Left ventricle myocardium superior (tissue), 1 donor: ENCODE measurements at regions not wholly inside any gene's neighbourhood (a gene's known extent, or its start where the extent isn't known, plus 50 kb on each side); places are given as distances from the start of the nearest gene placed in this dataset.

Source experiments
- ATAC-seq: fragments of 200-7000 bp; cut with Tn5 transposase; one replicate; pipeline ENCODE4 v1.9.1; 2020; ENCODE audit warnings: mild to moderate bottlenecking, moderate library complexity
- DNase-seq: peaks from one replicate; pipeline ENCODE4 v3.0.0-alpha.2; 2020
- intact Hi-C: fragments of 100-400 bp; cut with micrococcal nuclease; formaldehyde crosslinking; loops from one replicate; pipeline ENCODE4 v1.11.0; 2022
- donor health status: DM: no; HTN: yes; CAD: no; lungs with severe emphysema.

DNA sequence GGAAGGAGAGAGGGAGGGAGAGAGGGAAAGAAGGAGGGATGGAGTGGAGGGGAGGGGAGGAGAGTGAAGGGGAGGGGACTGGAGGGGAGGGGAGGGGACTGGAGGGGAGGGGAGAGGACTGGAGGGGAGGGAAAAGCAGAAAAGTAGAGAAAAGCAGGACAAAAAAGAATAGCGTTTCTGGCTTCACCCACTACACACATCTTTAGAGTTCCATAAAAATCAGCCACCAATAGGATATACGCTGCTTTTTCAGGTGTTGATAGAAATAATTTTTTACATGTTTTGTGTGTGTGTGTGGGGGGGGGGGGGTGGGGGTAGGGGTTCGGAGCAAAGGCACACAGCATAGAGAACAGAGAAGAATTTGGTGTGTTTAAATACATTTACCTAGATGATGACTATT is 1259.1 kb downstream of the EPHA7 start:
- intact Hi-C loops = no loop called here
- ATAC-seq (no peak), DNase-seq (no peak)

DNA sequence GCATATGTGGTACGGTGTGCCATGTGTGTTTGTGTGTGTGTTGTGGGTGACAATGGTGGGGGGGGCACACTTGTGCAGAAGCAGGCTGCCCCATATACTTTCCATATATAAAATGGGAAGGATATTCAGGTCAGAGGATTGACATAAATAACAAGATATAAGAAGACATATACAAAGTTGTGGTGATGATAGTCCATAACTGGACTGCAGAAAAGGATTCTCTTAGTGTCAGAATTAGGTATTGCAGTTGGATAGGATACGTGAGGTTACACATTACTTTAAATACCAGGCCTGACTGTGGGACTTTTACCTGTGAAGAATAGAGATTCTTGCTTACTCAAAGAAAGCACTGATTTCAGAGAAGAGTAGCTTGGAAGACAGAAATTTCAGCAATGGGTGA is 1260.3 kb downstream of the EPHA7 start:
- DNase-seq (no peak), ATAC-seq (no peak)
- intact Hi-C loops = no loop called here

DNA sequence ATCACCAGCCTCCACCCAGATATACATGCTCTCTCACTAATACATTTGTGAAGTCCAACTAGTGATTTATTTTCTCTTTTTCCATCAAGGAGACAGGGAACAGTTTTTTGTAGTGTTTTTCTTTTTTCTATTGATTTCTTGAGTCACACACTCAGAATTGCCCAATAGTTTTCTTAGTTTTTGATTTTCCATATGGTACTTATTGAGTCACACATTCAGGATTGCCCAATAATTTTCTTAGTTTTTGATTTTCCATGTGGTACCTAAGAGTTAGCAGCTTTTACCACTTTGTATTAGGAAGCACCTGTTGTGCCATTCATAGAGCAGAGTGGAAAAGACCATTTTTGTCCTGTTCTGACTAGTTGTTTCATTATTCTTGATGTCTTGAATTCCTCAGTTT is 1268.8 kb downstream of the EPHA7 start:
- no peak for ATAC-seq
- DNase-seq = no peak
- intact Hi-C loops = no loop called here

DNA sequence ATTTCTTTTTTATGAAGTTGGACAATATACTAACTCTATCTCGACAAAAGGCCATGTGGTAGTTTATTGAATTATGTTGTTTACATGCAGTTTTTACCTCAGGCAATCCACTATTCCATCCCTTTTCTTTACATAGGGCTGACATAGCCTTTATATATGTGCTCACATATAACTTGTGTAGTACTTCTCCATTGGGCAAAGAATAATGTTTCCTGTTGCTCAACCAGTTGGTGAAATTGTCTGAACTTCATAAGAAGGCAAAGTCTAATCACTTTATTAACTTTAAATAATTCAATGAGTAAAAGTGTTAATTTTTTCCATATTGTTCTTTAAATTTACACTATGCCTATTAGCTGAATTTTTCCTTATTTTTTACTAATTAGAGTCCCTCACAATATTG is 1272.1 kb downstream of the EPHA7 start:
- no peak for ATAC-seq
- DNase-seq = no peak
- intact Hi-C loops = no loop called here

DNA sequence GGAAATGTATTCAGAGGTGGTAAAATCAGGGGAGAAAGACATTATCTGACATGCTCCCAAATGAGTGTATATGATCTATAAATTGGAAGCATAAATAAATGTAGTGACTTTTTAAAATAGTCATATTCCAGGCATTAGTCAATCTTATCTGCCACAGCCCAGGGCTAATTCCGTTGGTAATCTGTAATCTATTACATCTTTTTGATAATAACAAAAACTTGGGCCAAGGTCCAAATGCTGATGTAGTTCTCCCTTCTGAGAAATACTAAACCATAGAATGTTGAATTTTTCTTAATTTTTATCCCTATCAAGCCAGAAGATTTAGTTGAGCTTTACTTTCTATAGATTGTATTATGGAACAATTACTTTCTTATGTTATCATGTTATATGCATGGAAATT is 1279.8 kb downstream of the EPHA7 start:
- no peak for ATAC-seq
- intact Hi-C loops = no loop called here
- no peak for DNase-seq

DNA sequence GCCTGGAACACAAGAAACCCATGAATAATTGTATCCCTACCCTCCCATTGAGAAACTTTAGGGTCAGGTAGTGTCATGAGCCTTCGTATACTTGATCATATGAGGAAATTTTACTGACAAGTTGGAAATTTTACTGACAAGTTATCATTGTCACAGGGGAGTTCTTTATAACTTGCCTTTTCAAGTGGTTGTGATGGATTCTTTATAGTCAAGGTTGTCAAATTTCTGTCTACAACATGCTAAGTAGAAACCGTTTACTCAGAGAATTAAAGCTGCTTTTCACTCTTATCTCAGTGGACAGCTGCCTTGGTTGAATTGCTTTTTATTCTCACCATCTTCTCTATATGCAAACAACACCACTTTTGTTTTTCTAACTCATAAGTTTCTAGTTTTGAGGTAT is 1286.4 kb downstream of the EPHA7 start:
- ATAC-seq (no peak), DNase-seq (no peak)
- intact Hi-C loops = no loop called here

DNA sequence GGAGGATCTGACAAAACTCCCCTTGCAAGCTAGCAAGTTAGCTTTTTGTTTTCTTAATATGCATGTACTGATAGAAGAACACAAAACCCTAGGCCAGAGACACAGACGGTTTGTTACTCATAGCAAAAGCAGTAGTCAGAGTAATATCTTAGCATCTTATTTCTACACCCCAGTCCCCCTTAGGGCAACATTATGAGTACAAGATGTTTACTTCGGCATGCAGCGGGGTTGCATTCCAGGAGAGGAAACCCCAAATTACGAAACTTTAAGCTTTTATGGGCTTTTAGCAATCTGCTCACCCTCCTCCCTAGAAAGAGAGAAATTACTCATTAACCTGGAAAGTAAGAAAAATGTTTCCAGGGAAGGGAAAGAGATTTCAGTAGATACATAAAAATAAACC is 1286.9 kb downstream of the EPHA7 start:
- intact Hi-C loops = no loop called here
- ATAC-seq (no peak), DNase-seq (no peak)

DNA sequence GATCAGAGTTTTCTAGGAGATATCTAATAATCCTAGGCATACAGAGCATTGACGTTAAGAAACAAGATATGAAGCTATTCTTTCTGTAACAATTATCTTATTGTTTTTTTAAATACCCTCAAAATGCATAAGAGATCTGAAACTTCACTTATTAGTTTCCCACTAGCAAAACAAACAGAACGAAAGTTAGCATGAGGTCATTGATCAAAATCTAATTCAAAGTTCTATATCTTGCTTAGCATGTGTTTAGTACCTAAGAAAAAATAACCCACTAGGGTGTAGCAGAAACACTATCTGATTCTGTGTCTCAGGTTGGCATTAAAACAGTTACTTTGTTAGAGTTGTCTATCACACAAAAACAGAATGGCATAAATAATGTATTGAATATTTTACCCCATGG is 1288.4 kb downstream of the EPHA7 start:
- DNase-seq = no peak
- intact Hi-C loops = no loop called here
- no peak for ATAC-seq

DNA sequence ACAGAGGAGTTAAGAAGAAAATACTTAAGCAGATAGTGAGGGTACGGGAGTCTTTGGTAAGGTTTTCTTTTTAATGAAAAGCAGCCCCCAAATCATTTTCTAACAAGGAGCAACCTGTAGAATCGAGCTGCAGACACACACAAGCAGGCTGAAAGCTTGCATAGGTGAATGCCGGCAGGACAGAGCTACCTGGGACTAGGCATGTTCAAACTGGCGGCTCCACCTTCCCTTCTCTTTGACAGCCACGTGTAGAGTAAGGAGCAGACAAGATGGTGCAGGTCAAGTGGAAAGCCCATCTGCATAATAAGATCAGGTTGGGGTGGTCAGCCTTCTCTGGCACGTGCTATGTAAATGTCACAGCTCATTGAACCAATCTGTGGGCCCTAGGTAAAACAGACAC is 1292.4 kb downstream of the EPHA7 start:
- DNase-seq = no peak
- intact Hi-C loops = no loop called here
- no peak for ATAC-seq

DNA sequence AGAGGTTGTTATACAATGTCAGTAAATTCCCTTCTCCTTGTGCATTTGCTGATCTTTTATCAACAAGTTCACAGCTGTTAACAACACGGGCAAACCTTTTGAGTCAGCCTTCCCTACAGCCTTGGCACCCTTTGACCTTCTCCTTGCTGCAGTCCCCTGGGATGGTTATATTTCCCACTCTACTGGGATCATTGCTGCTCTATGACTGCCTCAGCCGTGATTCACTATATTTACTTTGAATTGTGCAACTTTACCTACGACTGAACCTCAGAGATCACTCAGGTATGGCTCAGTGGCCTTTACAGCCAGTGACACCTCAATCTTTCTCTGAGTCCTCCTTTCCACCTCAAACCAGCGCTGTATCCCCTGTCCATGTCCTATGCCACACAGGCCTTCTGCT is 1293.3 kb downstream of the EPHA7 start:
- no peak for DNase-seq
- intact Hi-C loops = no loop called here
- no peak for ATAC-seq

DNA sequence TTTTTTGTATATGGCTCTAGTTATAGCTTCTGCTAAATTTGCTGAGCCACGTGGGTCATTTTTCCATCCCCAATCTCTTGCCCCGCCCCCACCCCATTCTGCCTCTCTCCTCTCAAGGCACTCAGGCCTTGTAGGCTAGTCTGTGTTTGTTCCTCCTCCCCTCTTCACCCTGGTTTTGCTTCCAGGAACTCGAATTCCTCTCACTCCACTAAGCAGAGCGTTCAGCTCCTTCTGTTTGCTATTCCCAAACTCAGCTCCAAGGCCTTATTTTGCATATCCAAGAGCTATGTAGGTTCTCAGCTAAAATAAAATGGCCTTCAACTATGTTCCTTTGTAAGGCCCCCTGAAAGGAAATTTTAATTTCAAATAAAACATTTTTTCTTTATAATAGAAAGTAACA is 1293.7 kb downstream of the EPHA7 start:
- no peak for DNase-seq
- intact Hi-C loops = no loop called here

DNA sequence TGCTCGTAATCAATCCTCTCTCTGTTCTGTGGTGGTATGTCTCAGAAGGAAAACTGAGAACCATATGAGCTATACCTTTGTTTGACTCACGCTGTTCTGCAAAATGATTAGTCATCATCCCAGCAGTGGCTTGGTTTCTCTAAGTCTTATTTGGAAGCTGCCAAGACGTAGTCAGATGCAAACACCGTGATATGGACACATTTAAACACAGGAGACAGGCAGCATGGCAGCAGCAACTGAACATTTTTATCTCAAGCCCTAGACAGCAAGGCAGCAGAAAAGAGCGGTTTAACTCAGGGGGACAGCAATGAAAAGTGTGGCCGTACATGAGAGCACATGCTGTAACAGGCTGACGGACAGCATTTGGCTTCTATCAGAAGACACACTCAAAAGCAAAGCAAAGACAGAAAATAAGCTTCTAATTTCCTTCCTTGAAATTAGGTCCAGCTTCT is 1295.1 kb downstream of the EPHA7 start:
- intact Hi-C loops = no loop called here
- no peak for DNase-seq
- no peak for ATAC-seq

More for the DNA sequence above, 1293.7 kb downstream of the EPHA7 start:
- no peak for ATAC-seq

DNA sequence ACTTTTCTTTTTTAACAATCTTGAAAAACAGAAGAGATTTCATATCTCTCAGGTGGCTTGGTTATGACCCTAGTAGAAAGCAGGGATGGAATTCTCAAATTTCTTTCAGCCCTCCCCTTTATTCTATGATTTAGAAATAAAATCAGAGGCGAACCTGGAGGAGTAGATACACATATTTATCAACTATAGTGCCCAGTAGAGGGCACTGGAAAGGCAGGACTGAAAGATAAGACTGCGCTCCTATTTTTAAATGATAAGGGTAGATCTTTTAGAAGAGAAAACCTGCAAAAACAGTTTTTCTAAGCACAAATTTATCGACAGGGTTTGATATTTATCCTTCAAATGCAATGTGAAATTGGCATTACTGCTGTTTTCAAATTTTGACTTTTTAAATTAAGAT is 1296.6 kb downstream of the EPHA7 start:
- DNase-seq (no peak), ATAC-seq (no peak)
- intact Hi-C loops = no loop called here

DNA sequence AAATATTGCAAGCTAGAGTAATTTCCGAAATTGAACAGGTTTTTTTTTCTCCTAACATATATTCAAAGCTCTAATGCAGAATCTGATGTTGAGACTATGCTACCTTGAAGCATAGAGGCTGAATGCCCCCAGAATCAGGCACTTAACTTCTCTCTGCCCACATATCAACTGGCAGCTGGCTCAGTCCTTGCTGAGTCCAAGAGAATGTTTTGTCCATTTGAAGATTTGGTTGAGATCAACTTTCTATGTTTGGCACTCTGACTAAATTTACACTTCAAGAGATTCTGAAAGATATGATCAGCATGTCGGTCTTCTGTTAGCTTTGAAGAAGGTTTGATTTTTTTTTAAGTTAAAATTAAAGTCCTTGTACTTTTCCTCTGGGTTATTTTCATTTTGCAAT is 1298.1 kb downstream of the EPHA7 start:
- no peak for DNase-seq
- intact Hi-C loops = no loop called here
- ATAC-seq = no peak

DNA sequence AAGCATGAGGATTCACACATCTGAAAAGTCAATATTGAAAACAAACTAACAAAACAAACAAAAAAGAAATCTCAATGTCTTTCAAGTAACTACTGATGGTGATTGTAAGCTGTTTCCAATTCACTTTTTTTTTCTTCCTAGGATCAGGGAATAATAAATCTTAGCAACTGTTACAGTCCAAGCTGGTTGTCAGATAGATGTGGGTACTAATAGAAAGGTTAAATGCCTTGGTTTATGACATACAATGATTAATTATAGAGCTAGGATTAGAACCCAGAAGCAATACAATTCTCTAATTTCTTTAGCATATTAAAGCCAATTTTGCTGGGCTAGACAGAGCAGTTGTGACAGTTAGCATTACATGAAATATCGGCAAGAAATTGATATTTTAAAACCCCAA is 1301.6 kb downstream of the EPHA7 start:
- intact Hi-C loops = no loop called here
- no peak for ATAC-seq

DNA sequence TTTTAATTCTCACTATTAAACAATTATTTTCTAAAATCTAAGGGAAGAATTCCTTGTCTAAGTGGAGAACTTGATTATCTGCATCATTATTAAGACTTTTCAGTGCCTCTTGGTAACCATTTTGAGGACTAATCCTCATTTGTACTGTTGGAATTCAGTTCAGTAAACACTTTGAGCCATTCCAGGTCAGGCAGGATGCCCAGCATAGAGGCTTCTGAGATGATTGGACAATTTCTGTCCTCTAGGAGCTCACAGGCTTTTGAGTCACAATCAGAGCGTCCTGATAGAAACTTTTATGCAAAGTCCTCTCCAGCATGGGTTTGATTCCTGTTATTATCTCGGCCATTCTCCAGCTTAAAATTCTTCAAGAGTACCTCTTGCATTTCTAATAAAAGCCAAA is 1304.6 kb downstream of the EPHA7 start:
- intact Hi-C loops = no loop called here
- ATAC-seq = peak; percentile 47
- peak; percentile 38 for DNase-seq

More for the DNA sequence above, 1301.6 kb downstream of the EPHA7 start:
- DNase-seq = no peak

DNA sequence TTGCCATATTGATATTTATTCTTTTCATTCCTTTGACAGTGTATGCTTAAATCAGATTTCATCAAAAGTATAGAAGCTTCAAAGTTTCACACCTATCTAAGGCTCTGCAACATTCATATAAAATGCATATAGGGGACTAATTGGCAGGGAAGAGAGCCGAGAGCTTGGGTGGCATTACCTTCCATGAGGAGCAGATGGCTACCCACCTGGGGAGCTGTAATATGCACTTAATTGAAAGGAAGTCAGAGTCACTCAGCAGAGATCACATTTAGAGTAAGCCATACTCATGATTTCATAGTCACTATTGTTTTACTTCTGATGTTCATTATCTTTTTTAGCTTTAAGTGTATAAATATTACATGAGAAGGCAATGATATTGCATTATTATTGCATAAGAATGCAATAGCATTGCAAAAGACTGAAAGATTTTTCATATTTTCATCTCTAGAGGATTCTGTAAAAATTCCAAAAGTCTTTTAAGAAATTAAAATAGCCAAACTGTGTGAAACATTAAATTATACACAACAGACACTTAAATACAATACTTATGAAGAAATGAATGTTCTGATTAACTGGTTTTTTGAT is 1305.2 kb downstream of the EPHA7 start:
- DNase-seq (no peak), ATAC-seq (no peak)
- intact Hi-C loops = no loop called here

DNA sequence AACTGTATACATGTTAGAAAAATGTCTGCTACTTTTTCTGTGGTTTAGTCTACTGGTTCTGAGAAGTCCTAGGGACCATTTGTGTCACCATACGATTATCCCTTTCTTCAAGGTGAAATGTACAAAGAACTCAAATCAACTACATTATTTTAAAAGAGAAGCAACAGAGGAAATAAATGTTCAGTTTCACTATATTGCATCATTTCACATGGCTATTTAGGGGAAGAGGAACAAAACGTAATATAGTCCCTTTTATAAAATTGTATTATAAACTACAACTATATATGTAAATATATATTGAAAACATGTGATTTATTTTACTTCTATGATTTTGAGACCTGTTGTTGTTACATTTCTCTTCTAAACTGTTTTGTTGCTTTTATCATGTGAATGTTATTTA is 1308.0 kb downstream of the EPHA7 start:
- intact Hi-C loops = no loop called here
- DNase-seq (no peak), ATAC-seq (no peak)

DNA sequence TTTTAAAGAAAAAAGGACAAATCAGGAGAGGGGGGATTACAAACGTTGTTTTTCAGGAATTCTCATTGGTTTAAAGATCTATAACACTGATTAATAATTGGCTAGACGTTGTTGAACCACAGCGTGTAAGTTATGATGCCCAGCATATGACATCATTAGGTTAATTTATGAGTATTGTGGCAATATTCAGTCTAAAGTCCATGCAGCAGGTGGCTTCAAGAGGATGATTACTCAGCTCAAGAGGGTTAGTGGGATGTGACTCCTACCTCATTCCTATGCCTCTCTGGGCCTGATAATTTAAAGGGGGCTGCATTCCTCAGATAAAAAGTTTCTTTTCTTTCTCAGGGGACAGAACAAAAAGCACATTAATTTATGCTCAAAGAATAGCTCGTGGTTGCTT is 1309.0 kb downstream of the EPHA7 start:
- ATAC-seq (no peak), DNase-seq (no peak)
- intact Hi-C loops = no loop called here

DNA sequence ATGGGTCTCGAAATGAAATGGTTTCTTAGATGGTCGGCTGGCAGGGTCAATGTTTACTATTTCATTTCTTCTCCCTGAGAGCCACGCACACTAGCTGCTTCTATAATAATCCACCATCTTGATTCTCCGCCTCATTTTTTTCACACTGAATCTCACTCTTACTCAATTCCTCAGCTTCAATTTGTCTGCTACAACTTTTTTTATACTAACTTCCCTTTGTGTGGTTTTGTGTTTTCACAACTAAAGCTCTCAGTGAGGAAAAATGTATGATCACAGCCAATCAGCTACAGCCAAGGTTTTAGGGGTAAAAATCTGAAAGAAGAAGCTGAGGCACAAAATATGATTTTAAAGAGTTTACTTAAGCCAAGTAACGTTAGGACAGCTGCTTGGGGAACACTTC is 1309.4 kb downstream of the EPHA7 start:
- DNase-seq = no peak
- intact Hi-C loops = no loop called here
- no peak for ATAC-seq

DNA sequence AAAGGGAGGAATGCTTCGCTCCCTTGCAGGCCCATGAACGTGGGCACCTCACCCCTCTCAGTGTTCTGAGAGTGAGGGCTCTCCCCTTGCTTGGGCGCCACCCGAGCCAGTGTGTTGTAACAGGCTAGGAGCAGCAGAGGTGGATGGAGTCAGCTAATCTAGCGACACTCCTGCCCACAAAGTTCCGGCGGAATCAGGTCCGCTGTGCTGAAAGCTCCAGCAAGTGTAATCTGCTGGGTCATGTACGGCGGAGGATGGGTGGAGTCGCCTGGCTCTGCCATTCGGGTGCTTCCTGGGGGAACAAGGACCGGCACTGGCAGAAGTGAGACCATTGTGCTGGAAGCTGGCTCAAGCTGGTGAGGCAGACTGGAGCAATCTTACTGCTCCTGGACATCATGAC is 1310.1 kb downstream of the EPHA7 start:
- no peak for DNase-seq
- intact Hi-C loops = no loop called here
- no peak for ATAC-seq

DNA sequence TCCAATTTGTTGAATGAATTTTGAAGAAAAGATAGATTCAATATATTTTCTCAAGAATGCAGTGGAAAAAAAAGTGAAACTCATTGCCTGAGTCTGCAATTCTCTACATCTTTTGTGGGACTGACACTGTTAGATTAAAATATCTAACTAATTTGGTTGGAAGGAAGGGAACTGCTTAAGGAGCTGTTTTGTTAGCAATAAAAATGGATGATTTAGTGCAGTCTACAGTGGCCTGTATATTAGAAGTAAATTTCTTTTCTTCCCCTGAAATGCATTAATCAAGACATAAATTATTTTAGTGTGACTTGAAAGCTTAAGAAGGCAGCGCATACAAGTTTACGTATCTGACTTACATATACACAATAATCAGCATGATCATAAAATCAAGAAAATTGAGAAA is 1332.6 kb downstream of the EPHA7 start:
- ATAC-seq (no peak), DNase-seq (no peak)
- intact Hi-C loops = no loop called here
